ENCODE measurements at regions not wholly inside any gene's neighbourhood (a gene's known extent, or its start where the extent isn't known, plus 50 kb on each side); places are given as distances from the start of the nearest gene placed in this dataset.

DNA sequence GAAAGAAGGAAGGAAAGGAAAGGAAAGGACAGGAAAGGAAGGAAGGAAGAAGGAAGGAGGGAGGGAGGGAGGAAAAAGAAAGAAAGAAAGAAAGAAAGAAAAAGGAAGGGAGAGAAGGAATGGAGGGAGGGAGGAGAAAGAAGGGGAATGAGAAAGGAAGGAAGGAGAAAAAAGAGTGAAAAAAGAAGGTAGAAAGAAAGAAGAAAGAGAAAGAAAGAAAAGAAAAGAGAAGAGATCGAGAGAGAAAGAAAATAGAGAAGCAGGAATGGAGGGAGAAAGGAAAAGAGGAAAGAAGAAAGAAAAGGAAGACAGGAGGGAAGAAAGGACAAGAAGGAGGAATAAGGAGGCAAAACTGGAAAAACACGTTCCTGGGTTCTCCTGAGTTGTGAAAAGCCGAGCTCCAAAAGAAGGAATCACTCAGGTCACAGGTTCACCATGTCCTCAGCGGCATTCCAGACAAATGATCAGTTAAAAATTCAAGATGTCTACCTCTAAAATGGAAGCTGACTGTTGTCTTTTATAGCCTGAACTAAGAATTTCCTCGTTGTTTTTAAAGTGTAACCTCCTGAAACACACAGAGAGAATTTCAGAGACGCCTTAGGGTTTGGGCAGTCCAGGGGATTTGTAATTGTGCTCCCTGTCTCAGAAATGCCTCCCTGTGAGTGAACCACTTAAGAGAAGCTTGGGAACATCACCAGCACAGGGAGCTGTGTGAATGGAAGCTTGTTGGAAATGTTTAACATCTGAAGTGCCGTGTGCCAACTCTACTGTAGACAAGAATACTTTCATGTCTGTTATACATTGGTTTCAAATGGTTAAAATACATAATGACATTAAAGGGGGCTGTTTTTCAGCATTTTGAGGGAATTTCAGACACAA, 80.7 kb downstream of the INHBA start:
- no peak overlapping the region for H2BK5ac ChIP-seq (ENCODE audit: low read depth, low read length)
- no peak overlapping the region for H3K14ac ChIP-seq (ENCODE audit: insufficient read length)
- no peak overlapping the region for H3K4ac ChIP-seq (replicated peaks; ENCODE audit: insufficient read length, low read depth, low read length)
- no peak overlapping the region; the same call in 1 of the 2 replicates for H2AK5ac ChIP-seq (ENCODE audit: low read depth, low read length)
- H3K27ac ChIP-seq (ENCODE audit: low read depth, low read length): no peak overlapping the region
- no peak overlapping the region for H2BK15ac ChIP-seq (ENCODE audit: low read length)
- ChIA-PET CTCF (ENCODE audit: partially characterized antibody) (interaction anchor here (0.6 kb wide), 1 partner anchor 151 kb away, joined by 3 read pairs; no protein-coding TSS in a partner anchor), POLR2A (ENCODE audit: partially characterized antibody) (no interaction called here)
- no peaks in the 10 kb centered on the region for H3K9me3 ChIP-seq (ENCODE audit: insufficient read depth in 2 of 2, low read depth in 1 of 2, low read length in 1 of 2)
- H3K4me3 ChIP-seq (ENCODE audit: extremely low read depth in 1 of 4, insufficient read depth in 2 of 4, low read depth in 3 of 4, low read length in 4 of 4): no peak overlapping the region
- H3K79me1 ChIP-seq (ENCODE audit: low read depth, low read length): no peaks in the 10 kb centered on the region
- H3K56ac ChIP-seq (replicated peaks; ENCODE audit: insufficient read length, low read depth, low read length): no peak overlapping the region
- H3K18ac ChIP-seq (ENCODE audit: extremely low read depth, low read length): no peak overlapping the region
- peaks cover 0 to under 1% (median 0%) of the 10 kb centered on the region in 4 experiments; a peak in 1 of 7 replicates for H3K4me1 ChIP-seq (replicated peaks in 1 of 4; ENCODE audit: control insufficient read depth in 3 of 4, insufficient read depth in 4 of 4, low read length in 3 of 4)
- H3K9ac ChIP-seq (replicated peaks in 1 of 4; ENCODE audit: extremely low read depth in 1 of 4, low read depth in 3 of 4, low read length in 3 of 4): no peak overlapping the region
- no peak overlapping the region for H3K4me2 ChIP-seq (ENCODE audit: insufficient read depth in 1 of 2, low read depth in 2 of 2, low read length in 2 of 2)
- no peak overlapping the region for H4K5ac ChIP-seq (ENCODE audit: insufficient read length, low read depth, low read length)
- no peak overlapping the region for H2AFZ ChIP-seq (ENCODE audit: low read length)
- H3K27me3 ChIP-seq (replicated peaks in 1 of 4; ENCODE audit: control insufficient read depth in 3 of 4, extremely low read depth in 1 of 4, insufficient read depth in 3 of 4, low read length in 3 of 4): no peaks in the 10 kb centered on the region
- no peak overlapping the region for H4K91ac ChIP-seq (replicated peaks; ENCODE audit: insufficient read length, low read length)
- H2BK12ac ChIP-seq (ENCODE audit: low read depth, low read length): no peak overlapping the region; the same call in 1 of the 2 replicates
- H2BK120ac ChIP-seq (replicated peaks; ENCODE audit: low read depth, low read length): no peak overlapping the region
- no peak overlapping the region for H4K8ac ChIP-seq (ENCODE audit: extremely low read depth, insufficient read depth, low read length)
- no peak for DNase-seq (ENCODE audit: low read depth in 1 of 2, low spot score in 2 of 2)
- no peaks in the 10 kb centered on the region for H4K20me1 ChIP-seq (replicated peaks in 1 of 2; ENCODE audit: control insufficient read depth in 1 of 2, insufficient read depth in 2 of 2, low read length in 2 of 2)
- WGBS, 2 experiments (ENCODE audit: extremely low coverage in 1 of 2, insufficient coverage in 1 of 2, insufficient read length in 1 of 2, insufficient replicate concordance in 2 of 2, low coverage in 1 of 2, low lambda C conversion rate in 2 of 2, missing lambda C conversion rate in 1 of 2): 84 to 100% methylated on average over 1 to 7 of the region's 7 CpGs
- no peaks in the 10 kb centered on the region for H3K36me3 ChIP-seq (ENCODE audit: control insufficient read depth in 2 of 4, insufficient read depth in 4 of 4, low read length in 3 of 4)
- FAIRE-seq: peak; percentile 7
- no peak overlapping the region for H3K23ac ChIP-seq (ENCODE audit: insufficient read length)
- no peak overlapping the region for H2BK20ac ChIP-seq (ENCODE audit: low read length)
- H3K79me2 ChIP-seq (ENCODE audit: control insufficient read depth in 1 of 2, insufficient read depth in 2 of 2, low read length in 2 of 2): no peaks in the 10 kb centered on the region
- no peaks in the 10 kb centered on the region for H3K23me2 ChIP-seq (ENCODE audit: low read depth, low read length)
